ENCODE measurements at regions not wholly inside any gene's neighbourhood (a gene's known extent, or its start where the extent isn't known, plus 50 kb on each side); places are given as distances from the start of the nearest gene placed in this dataset.

- H3K27ac ChIP-seq = no peak overlapping the region
- intact Hi-C loops (cut with DNase I) = no loop called here
- H3K4me1 ChIP-seq = no peaks in the 10 kb centered on the region
- no peaks in the 10 kb centered on the region for H3K27me3 ChIP-seq
- ATAC-seq = no peak
- no peak for DNase-seq
- H3K9me3 ChIP-seq = peaks cover 0 to 28% (median 0%) of the 10 kb centered on the region in 3 donors
- 60 to 78% methylated on average over 1 of the region's 1 CpG for WGBS, 2 donors
- no peak overlapping the region for H3K4me3 ChIP-seq
- no peak for TF ChIP-seq CTCF (IDR thresholded peaks at IDR 0.05)
- TF ChIP-seq POLR2A (IDR thresholded peaks at IDR 0.05) = no peak
- no peaks in the 10 kb centered on the region for H3K36me3 ChIP-seq (replicated peaks in 1 of 2; ENCODE audit: insufficient read depth in 1 of 2, low read depth in 2 of 2)
Measured at GRCh38 chr3:104575634-104576033, 791.1 kb upstream of the ALCAM start.

GRCh38 chr3:104578558-104578957 lies 788.2 kb upstream of the ALCAM start:
- 52 to 81% methylated on average over 3 of the region's 3 CpGs for WGBS, 2 donors
- TF ChIP-seq CTCF (IDR thresholded peaks at IDR 0.05) (no peak), POLR2A (IDR thresholded peaks at IDR 0.05) (no peak)
- DNase-seq (no peak), ATAC-seq (no peak)
- Histone ChIP-seq H3K4me1 (no peaks in the 10 kb centered on the region), H3K9me3 (peaks cover 0 to 28% (median 0%) of the 10 kb centered on the region in 3 donors), H3K27me3 (no peaks in the 10 kb centered on the region), H3K4me3 (no peak overlapping the region), H3K36me3 (replicated peaks in 1 of 2; ENCODE audit: insufficient read depth in 1 of 2, low read depth in 2 of 2) (no peaks in the 10 kb centered on the region), H3K27ac (no peak overlapping the region)
- intact Hi-C loops (cut with DNase I) = no loop called here

- H3K9me3 ChIP-seq = peaks cover 0 to 20% (median 0%) of the 10 kb centered on the region in 3 donors
- H3K4me3 ChIP-seq = no peak overlapping the region
- DNase-seq (no peak), ATAC-seq (no peak)
- no peak overlapping the region for H3K27ac ChIP-seq
- H3K36me3 ChIP-seq (replicated peaks in 1 of 2; ENCODE audit: insufficient read depth in 1 of 2, low read depth in 2 of 2) = no peaks in the 10 kb centered on the region
- TF ChIP-seq CTCF (IDR thresholded peaks at IDR 0.05) = no peak
- TF ChIP-seq POLR2A (IDR thresholded peaks at IDR 0.05) = no peak
- H3K27me3 ChIP-seq = no peaks in the 10 kb centered on the region
- H3K4me1 ChIP-seq = no peaks in the 10 kb centered on the region
- intact Hi-C loops (cut with DNase I) = no loop called here
Measured at GRCh38 chr3:104582092-104582491, 784.6 kb upstream of the ALCAM start.

GRCh38 chr3:104584682-104585081 lies 782.0 kb upstream of the ALCAM start:
- TF ChIP-seq POLR2A (IDR thresholded peaks at IDR 0.05) (no peak), CTCF (IDR thresholded peaks at IDR 0.05) (no peak)
- intact Hi-C loops (cut with DNase I) = no loop called here
- Histone ChIP-seq H3K9me3 (peaks cover 0 to 1% (median 0%) of the 10 kb centered on the region in 3 donors), H3K36me3 (replicated peaks in 1 of 2; ENCODE audit: insufficient read depth in 1 of 2, low read depth in 2 of 2) (no peaks in the 10 kb centered on the region), H3K27ac (no peak overlapping the region), H3K4me1 (no peaks in the 10 kb centered on the region), H3K4me3 (no peak overlapping the region), H3K27me3 (no peaks in the 10 kb centered on the region)
- DNase-seq (no peak), ATAC-seq (no peak)
- WGBS, 2 donors = 64 to 76% methylated on average over 5 of the region's 5 CpGs

GRCh38 chr3:104586344-104586743 lies 780.4 kb upstream of the ALCAM start:
- Histone ChIP-seq H3K27me3 (no peaks in the 10 kb centered on the region), H3K4me3 (no peak overlapping the region), H3K4me1 (no peaks in the 10 kb centered on the region), H3K27ac (no peak overlapping the region), H3K9me3 (peaks cover 0 to 3% (median 0%) of the 10 kb centered on the region in 3 donors), H3K36me3 (replicated peaks in 1 of 2; ENCODE audit: insufficient read depth in 1 of 2, low read depth in 2 of 2) (no peaks in the 10 kb centered on the region)
- TF ChIP-seq CTCF (IDR thresholded peaks at IDR 0.05) (no peak), POLR2A (IDR thresholded peaks at IDR 0.05) (no peak)
- intact Hi-C loops (cut with DNase I) = no loop called here
- DNase-seq = no peak
- ATAC-seq = no peak

Data from body of pancreas (tissue), 4 donors.